Adrenal gland (tissue), 9 donors: ENCODE measurements at regions not wholly inside any gene's neighbourhood (a gene's known extent, or its start where the extent isn't known, plus 50 kb on each side); places are given as distances from the start of the nearest gene placed in this dataset.

Experiments
- DNase-seq, 7 donors: peaks; one replicate each; pipeline ENCODE4 v3.0.0-alpha.2; 2019 to 2020
- H3K27ac ChIP-seq, 5 donors: fragments of 200-600 bp; sonication (generic) in 4 of 5; 1 replicate in 3 of 5; 2 replicates in 2 of 5; pipeline versions ENCODE4 v1.5.1 to v1.8.0; 2016 to 2020; ENCODE audit warnings: mild to moderate bottlenecking in 1 of 5
- H3K27me3 ChIP-seq: fragments of 200-600 bp; 2 replicates; pipeline ENCODE4 v1.8.0; 2021
- H3K36me3 ChIP-seq, 2 donors: fragments of 200-600 bp; replicated peaks in 1 of 2; 1 replicate in 1 of 2; 2 replicates in 1 of 2; pipeline versions ENCODE4 v1.5.1 to v1.8.0; 2018 to 2022
- H3K4me1 ChIP-seq, 2 donors: fragments of 200-600 bp; replicated peaks in 1 of 2; 1 replicate in 1 of 2; 2 replicates in 1 of 2; pipeline versions ENCODE4 v1.5.1 to v1.8.0; 2018 to 2021
- H3K4me3 ChIP-seq, 4 donors: fragments of 200-600 bp; sonication (generic) in 3 of 4; one replicate each; pipeline ENCODE4 v1.5.1; 2016 to 2018
- H3K9me3 ChIP-seq, 3 donors: fragments of 200-600 bp; sonication (generic) in 1 of 3; replicated peaks in 1 of 3; 1 replicate in 2 of 3; 2 replicates in 1 of 3; pipeline versions ENCODE4 v1.5.1 to v1.8.0; 2016 to 2021
- CTCF ChIP-seq, 6 experiments: fragments of 450-650 bp in 4 of 6; fragments of 200-600 bp in 2 of 6; sonication (generic) in 1 of 6; IDR thresholded peaks; 1 replicate in 5 of 6; 2 replicates in 1 of 6; pipeline versions ENCODE4 v1.5.1 to v1.8.0; 2016 to 2021; ENCODE audit warnings: antibody characterized with exemption in 6 of 6, mild to moderate bottlenecking in 2 of 6, moderate library complexity in 1 of 6
- POLR2A ChIP-seq, 2 donors: fragments of 450-650 bp; IDR thresholded peaks; one replicate each; pipeline ENCODE4 v1.6.1; 2017; ENCODE audit warnings: antibody characterized with exemption in 2 of 2, mild to moderate bottlenecking in 2 of 2, moderate library complexity in 1 of 2
- WGBS, 4 donors: extraction: QIAGEN DNeasy Blood & Tissue Kit in 2 of 4; methylation state at CpG; one replicate each; pipeline versions ENCODE4 v1.1.5 to v1.1.7; 2013 to 2017; 5-methylcytosine and 5-hydroxymethylcytosine counted together
- intact Hi-C, 2 donors: fragments of 100-400 bp; cut with DNase I; formaldehyde crosslinking; loops; one replicate each; pipeline versions ENCODE4 v1.14.1 to v1.15.0; 2022 to 2023
- donor health status: healthy with polysubstance abuse.
- donor health status: Bipolar disorder and iron deficiency.
- donor health status: DM: yes; HTN: yes; CAD: no.
- donor health status: DM: no; HTN: no; CAD: no.
- donor health status: DM: no; HTN: no; CAD: no.

- no peak for DNase-seq
- Histone ChIP-seq H3K4me3 (no peak overlapping the region), H3K4me1 (no peaks in the 10 kb centered on the region), H3K27me3 (no peaks in the 10 kb centered on the region), H3K27ac (no peak overlapping the region), H3K9me3 (no peaks in the 10 kb centered on the region), H3K36me3 (no peaks in the 10 kb centered on the region)
- intact Hi-C loops = no loop called here
- no peak for TF ChIP-seq CTCF (IDR thresholded peaks at IDR 0.05)
- WGBS, 4 donors = 79 to 93% (median 89%) methylated on average over 9 to 29 of the region's 29 CpGs
Observed at GRCh38 chr2:53259395-53260009, 508.1 kb upstream of the CHAC2 start.

GRCh38 chr2:53257287-53257686 is 510.3 kb upstream of the CHAC2 start:
- no peaks in the 10 kb centered on the region for H3K9me3 ChIP-seq
- H3K27me3 ChIP-seq = no peaks in the 10 kb centered on the region
- no peak for TF ChIP-seq CTCF (IDR thresholded peaks at IDR 0.05)
- DNase-seq = no peak
- intact Hi-C loops = no loop called here
- no peaks in the 10 kb centered on the region for H3K4me1 ChIP-seq
- no peak overlapping the region for H3K27ac ChIP-seq
- no peaks in the 10 kb centered on the region for H3K36me3 ChIP-seq
- no peak overlapping the region for H3K4me3 ChIP-seq
- WGBS, 4 donors = 78 to 90% (median 86%) methylated on average over 3 of the region's 3 CpGs

- no peak for DNase-seq
- no peaks in the 10 kb centered on the region for H3K4me1 ChIP-seq
- H3K36me3 ChIP-seq = no peaks in the 10 kb centered on the region
- intact Hi-C loops = no loop called here
- WGBS, 4 donors = 45 to 71% (median 54%) methylated on average over 2 of the region's 2 CpGs
- no peak overlapping the region for H3K27ac ChIP-seq
- no peaks in the 10 kb centered on the region for H3K9me3 ChIP-seq
- H3K4me3 ChIP-seq = no peak overlapping the region
- H3K27me3 ChIP-seq = no peaks in the 10 kb centered on the region
- TF ChIP-seq CTCF (IDR thresholded peaks at IDR 0.05) = no peak
- no peak for TF ChIP-seq POLR2A (IDR thresholded peaks at IDR 0.05)
Observed at GRCh38 chr2:53253244-53253643, 514.4 kb upstream of the CHAC2 start.

- no peak for TF ChIP-seq CTCF (IDR thresholded peaks at IDR 0.05)
- no peak for TF ChIP-seq POLR2A (IDR thresholded peaks at IDR 0.05)
- Histone ChIP-seq H3K4me3 (no peak overlapping the region), H3K9me3 (no peaks in the 10 kb centered on the region), H3K27me3 (no peaks in the 10 kb centered on the region), H3K27ac (no peak overlapping the region), H3K36me3 (no peaks in the 10 kb centered on the region), H3K4me1 (no peaks in the 10 kb centered on the region)
- 26 to 46% (median 35%) methylated on average over 1 of the region's 1 CpG for WGBS, 4 donors
- DNase-seq = no peak
- intact Hi-C loops = no loop called here
Observed at GRCh38 chr2:53252115-53252514, 515.5 kb upstream of the CHAC2 start.
